Activated CD4-positive, alpha-beta T cell treated with anti-CD3 and anti-CD28 coated beads for 36 hours (primary cell): ENCODE measurements at regions not wholly inside any gene's neighbourhood (a gene's known extent, or its start where the extent isn't known, plus 50 kb on each side); places are given as distances from the start of the nearest gene placed in this dataset.

ENCODE experiments used
- ATAC-seq: fragments of 200-7000 bp; cut with Tn5 transposase; one replicate; pipeline ENCODE4 v1.10.0; 2021; ENCODE audit warnings: mild to moderate bottlenecking, moderate library complexity
- CTCF ChIA-PET: fragments of 350-600 bp; sonication (Branson Sonifier 250); formaldehyde crosslinking; loops from one replicate; lab custom pipeline; 2021; ENCODE audit warnings: antibody characterized with exemption; lab: Charles Lee
- POLR2A ChIA-PET: fragments of 350-600 bp; sonication (Branson Sonifier 250); formaldehyde crosslinking; loops from one replicate; lab custom pipeline; 2021; ENCODE audit warnings: antibody characterized with exemption, inconsistent platforms; lab: Charles Lee
- DNase-seq: peaks from one replicate; pipeline ENCODE4 v3.0.0-alpha.2; 2020
- H3K27ac Mint-ChIP-seq: one replicate; pipeline ENCODE4 v1.8.0; 2021; ENCODE audit warnings: mixed read lengths
- H3K27me3 Mint-ChIP-seq: one replicate; pipeline ENCODE4 v1.8.0; 2021; ENCODE audit warnings: mixed read lengths
- H3K36me3 Mint-ChIP-seq: one replicate; pipeline ENCODE4 v1.8.0; 2021; ENCODE audit warnings: low read depth, mixed read lengths
- H3K4me1 Mint-ChIP-seq: one replicate; pipeline ENCODE4 v1.8.0; 2021; ENCODE audit warnings: mixed read lengths
- H3K4me3 Mint-ChIP-seq: one replicate; pipeline ENCODE4 v1.8.0; 2021; ENCODE audit warnings: mild to moderate bottlenecking, moderate library complexity, mixed read lengths
- H3K9me3 Mint-ChIP-seq: one replicate; pipeline ENCODE4 v1.8.0; 2021; ENCODE audit warnings: low read depth, mixed read lengths
- intact Hi-C, 2 experiments: fragments of 100-400 bp; cut with DNase I in 1 of 2; cut with micrococcal nuclease in 1 of 2; formaldehyde crosslinking; loops; one replicate each; pipeline versions ENCODE4 v1.14.2 to v1.15.1; 2022 to 2024; cut with DNase I, micrococcal nuclease

DNA sequence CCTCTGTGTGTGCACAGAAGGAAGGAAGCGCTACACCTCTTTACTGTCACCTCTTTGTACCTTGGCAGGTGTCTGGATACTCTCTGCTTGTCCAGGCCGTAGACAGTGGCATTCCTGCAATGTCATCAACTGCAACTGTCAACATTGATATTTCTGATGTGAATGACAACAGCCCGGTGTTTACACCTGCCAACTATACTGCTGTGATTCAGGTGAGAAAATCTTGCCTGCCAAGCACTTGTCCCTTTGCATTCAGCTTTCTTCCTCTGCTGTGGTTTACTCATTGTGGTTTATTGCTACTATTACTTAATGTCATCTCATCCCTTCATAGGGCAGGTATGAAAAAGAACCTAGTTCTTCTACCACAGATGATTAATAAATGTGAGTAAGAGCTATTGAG, 131.9 kb upstream of the MTNR1B start:
- DNase-seq (no peak), ATAC-seq (no peak)
- peaks cover 3% of the 10 kb centered on the region for H3K27me3 Mint-ChIP-seq
- H3K4me1 Mint-ChIP-seq = no peaks in the 10 kb centered on the region
- no peak overlapping the region for H3K27ac Mint-ChIP-seq
- CTCF ChIA-PET = no interaction called here
- intact Hi-C loops = no loop called here
- H3K9me3 Mint-ChIP-seq = no peaks in the 10 kb centered on the region
- POLR2A ChIA-PET = no interaction called here
- no peaks in the 10 kb centered on the region for H3K36me3 Mint-ChIP-seq
- no peak overlapping the region for H3K4me3 Mint-ChIP-seq

GRCh38 chr11:92838759-92839310, 130.6 kb upstream of the MTNR1B start:
- no peaks in the 10 kb centered on the region for H3K4me1 Mint-ChIP-seq
- H3K27ac Mint-ChIP-seq = no peak overlapping the region
- ChIA-PET POLR2A (no interaction called here), CTCF (no interaction called here)
- no peaks in the 10 kb centered on the region for H3K27me3 Mint-ChIP-seq
- no peaks in the 10 kb centered on the region for H3K9me3 Mint-ChIP-seq
- H3K36me3 Mint-ChIP-seq = no peaks in the 10 kb centered on the region
- intact Hi-C loops = no loop called here
- ATAC-seq (no peak), DNase-seq (no peak)
- no peak overlapping the region for H3K4me3 Mint-ChIP-seq

GRCh38 chr11:92839450-92839849, 130.0 kb upstream of the MTNR1B start:
- ChIA-PET CTCF (interaction anchor here (0.6 kb wide), 1 partner anchor 20 kb away, joined by 3 read pairs; no protein-coding TSS in a partner anchor), POLR2A (no interaction called here)
- Mint-ChIP-seq H3K27ac (no peak overlapping the region), H3K9me3 (no peaks in the 10 kb centered on the region), H3K4me3 (no peak overlapping the region), H3K27me3 (no peaks in the 10 kb centered on the region), H3K4me1 (no peaks in the 10 kb centered on the region), H3K36me3 (no peaks in the 10 kb centered on the region)
- ATAC-seq (no peak), DNase-seq (no peak)
- intact Hi-C loops = no loop called here

- H3K4me1 Mint-ChIP-seq = no peaks in the 10 kb centered on the region
- DNase-seq (no peak), ATAC-seq (no peak)
- POLR2A ChIA-PET = no interaction called here
- H3K36me3 Mint-ChIP-seq = no peaks in the 10 kb centered on the region
- H3K9me3 Mint-ChIP-seq = no peaks in the 10 kb centered on the region
- intact Hi-C loops = no loop called here
- no peak overlapping the region for H3K4me3 Mint-ChIP-seq
- no peaks in the 10 kb centered on the region for H3K27me3 Mint-ChIP-seq
- CTCF ChIA-PET = no interaction called here
- H3K27ac Mint-ChIP-seq = no peak overlapping the region
Observed at GRCh38 chr11:92841719-92842118, 127.7 kb upstream of the MTNR1B start.

DNA sequence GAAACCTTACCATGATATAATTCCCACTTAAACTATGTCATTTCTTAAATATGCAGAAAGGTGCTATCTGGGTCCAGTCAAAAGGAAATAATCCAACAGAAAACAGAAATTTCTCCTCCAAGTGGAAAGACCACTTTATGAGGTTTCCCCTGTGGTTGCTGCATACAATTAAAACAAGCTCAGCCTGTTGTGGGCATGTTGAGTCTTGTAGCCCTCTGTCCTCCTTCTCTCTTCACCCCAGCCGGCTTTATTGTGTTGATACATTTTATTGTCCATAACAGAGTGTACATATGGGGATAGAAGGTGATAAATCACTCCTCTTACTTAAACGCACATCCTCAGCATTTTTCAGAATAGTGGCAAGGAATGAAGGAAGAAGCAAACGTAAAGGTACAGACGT, 126.0 kb upstream of the MTNR1B start:
- Mint-ChIP-seq H3K36me3 (no peaks in the 10 kb centered on the region), H3K27ac (no peak overlapping the region), H3K4me3 (no peak overlapping the region), H3K9me3 (no peaks in the 10 kb centered on the region), H3K4me1 (no peaks in the 10 kb centered on the region), H3K27me3 (no peaks in the 10 kb centered on the region)
- DNase-seq (no peak), ATAC-seq (no peak)
- intact Hi-C loops = no loop called here
- ChIA-PET POLR2A (no interaction called here), CTCF (no interaction called here)

- intact Hi-C loops = no loop called here
- Mint-ChIP-seq H3K27me3 (no peaks in the 10 kb centered on the region), H3K4me1 (no peaks in the 10 kb centered on the region), H3K36me3 (no peaks in the 10 kb centered on the region), H3K9me3 (no peaks in the 10 kb centered on the region), H3K27ac (no peak overlapping the region), H3K4me3 (no peak overlapping the region)
- DNase-seq = no peak
- CTCF ChIA-PET = no interaction called here
- no peak for ATAC-seq
- POLR2A ChIA-PET = no interaction called here
Observed at GRCh38 chr11:92844197-92844596, 125.3 kb upstream of the MTNR1B start.

- Mint-ChIP-seq H3K4me3 (no peak overlapping the region), H3K9me3 (no peaks in the 10 kb centered on the region), H3K27ac (no peak overlapping the region), H3K27me3 (no peaks in the 10 kb centered on the region), H3K36me3 (no peaks in the 10 kb centered on the region), H3K4me1 (no peaks in the 10 kb centered on the region)
- ATAC-seq (no peak), DNase-seq (no peak)
- intact Hi-C loops = no loop called here
- CTCF ChIA-PET = no interaction called here
- POLR2A ChIA-PET = no interaction called here
Observed at GRCh38 chr11:92845390-92845789, 124.1 kb upstream of the MTNR1B start.

GRCh38 chr11:92845805-92846204, 123.6 kb upstream of the MTNR1B start:
- Mint-ChIP-seq H3K9me3 (no peaks in the 10 kb centered on the region), H3K4me3 (no peak overlapping the region), H3K4me1 (no peaks in the 10 kb centered on the region), H3K27ac (no peak overlapping the region), H3K27me3 (no peaks in the 10 kb centered on the region), H3K36me3 (no peaks in the 10 kb centered on the region)
- CTCF ChIA-PET = no interaction called here
- ATAC-seq (no peak), DNase-seq (no peak)
- POLR2A ChIA-PET = no interaction called here
- intact Hi-C loops = no loop called here

DNA sequence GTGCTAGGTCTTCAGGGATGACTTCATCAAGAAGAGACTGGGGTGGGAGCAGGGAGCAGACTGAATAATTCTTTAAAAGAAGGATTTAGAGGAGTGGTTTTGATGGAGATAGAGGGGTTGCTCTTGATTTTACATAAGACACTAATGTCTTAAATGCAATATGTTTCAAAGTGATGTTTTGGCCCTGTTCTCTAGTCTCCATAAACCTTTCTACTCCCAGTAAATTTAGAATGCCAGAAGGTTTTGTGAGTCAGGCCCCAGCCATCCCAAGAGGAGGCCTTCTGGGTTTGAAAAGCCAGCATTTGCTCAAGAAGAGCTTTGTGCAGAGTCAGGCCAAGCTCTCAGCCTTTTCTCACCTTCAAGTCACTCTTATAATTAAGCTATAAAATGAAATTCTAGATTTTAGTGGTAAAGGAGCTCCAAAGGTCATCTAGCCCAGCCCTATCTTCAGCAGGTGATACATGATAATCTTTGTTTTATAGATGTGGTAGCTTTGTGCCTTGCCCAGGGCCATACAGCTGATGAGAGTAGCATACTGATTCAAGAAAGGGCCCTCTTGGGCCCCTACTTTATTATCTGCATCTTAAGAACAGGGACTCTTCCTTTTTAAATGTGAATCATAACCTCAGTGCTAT, 122.8 kb upstream of the MTNR1B start:
- no peaks in the 10 kb centered on the region for H3K36me3 Mint-ChIP-seq
- no peaks in the 10 kb centered on the region for H3K4me1 Mint-ChIP-seq
- no peak for DNase-seq
- intact Hi-C loops = no loop called here
- no peak for ATAC-seq
- no peak overlapping the region for H3K4me3 Mint-ChIP-seq
- H3K9me3 Mint-ChIP-seq = no peaks in the 10 kb centered on the region
- ChIA-PET POLR2A (interaction anchor here (0.5 kb wide), 1 partner anchor 20 kb away, joined by 4 read pairs; no protein-coding TSS in a partner anchor), CTCF (no interaction called here)
- no peak overlapping the region for H3K27ac Mint-ChIP-seq
- H3K27me3 Mint-ChIP-seq = no peaks in the 10 kb centered on the region

DNA sequence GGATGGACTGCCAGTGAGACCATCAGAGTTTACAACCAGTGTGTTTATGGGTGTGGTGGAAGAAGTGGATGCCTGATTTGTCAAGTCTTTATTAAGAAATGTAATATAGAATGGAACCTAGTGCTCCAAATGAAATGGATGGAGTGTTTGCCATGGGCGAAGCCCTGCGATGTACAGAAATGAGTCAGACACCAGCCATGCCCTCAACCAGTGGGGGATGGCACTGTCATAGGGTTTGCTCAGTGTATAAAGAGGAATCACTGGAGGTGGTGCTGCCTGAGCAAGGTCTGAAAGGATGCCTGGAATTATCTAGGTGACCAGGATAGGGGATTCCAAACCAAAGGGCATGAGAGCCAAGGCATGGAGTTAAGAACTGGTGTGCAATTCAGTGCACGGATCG, 120.9 kb upstream of the MTNR1B start:
- Mint-ChIP-seq H3K27ac (no peak overlapping the region), H3K4me1 (no peaks in the 10 kb centered on the region), H3K36me3 (no peaks in the 10 kb centered on the region), H3K27me3 (no peaks in the 10 kb centered on the region), H3K9me3 (no peaks in the 10 kb centered on the region), H3K4me3 (no peak overlapping the region)
- ChIA-PET POLR2A (no interaction called here), CTCF (no interaction called here)
- no peak for ATAC-seq
- DNase-seq = no peak
- intact Hi-C loops = no loop called here

DNA sequence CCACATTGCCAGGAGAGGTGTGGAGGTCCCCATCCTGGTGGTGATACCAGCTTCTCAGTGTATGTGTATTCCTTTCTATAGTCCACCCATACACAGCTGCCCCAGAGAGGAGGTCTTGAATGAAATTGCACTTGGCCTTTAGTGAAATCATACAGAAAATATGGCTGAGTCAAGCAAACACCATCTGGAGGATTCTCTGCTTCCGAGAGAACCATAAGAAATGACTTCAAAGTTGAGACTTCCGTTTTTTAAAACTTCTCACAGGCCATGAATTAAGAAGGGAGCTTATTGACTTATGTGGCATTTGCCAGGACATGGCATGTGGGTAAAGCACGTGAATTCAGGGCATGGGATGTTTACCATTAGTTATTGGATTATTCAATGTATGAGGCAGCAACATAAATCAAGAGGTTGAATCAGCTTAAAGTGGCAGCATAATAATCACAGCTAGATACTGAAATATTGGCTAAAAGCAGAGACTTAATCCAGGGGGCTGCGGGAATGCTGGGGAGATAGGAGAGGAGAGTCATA, 119.1 kb upstream of the MTNR1B start:
- H3K27me3 Mint-ChIP-seq = peaks cover under 1% of the 10 kb centered on the region
- no peaks in the 10 kb centered on the region for H3K4me1 Mint-ChIP-seq
- H3K4me3 Mint-ChIP-seq = no peak overlapping the region
- ChIA-PET POLR2A (no interaction called here), CTCF (interaction anchor here (0.5 kb wide), 1 partner anchor 440 kb away, joined by 3 read pairs; no protein-coding TSS in a partner anchor)
- ATAC-seq (no peak), DNase-seq (no peak)
- no peaks in the 10 kb centered on the region for H3K36me3 Mint-ChIP-seq
- H3K9me3 Mint-ChIP-seq = no peaks in the 10 kb centered on the region
- H3K27ac Mint-ChIP-seq = no peak overlapping the region
- intact Hi-C loops = no loop called here

- H3K9me3 Mint-ChIP-seq = no peaks in the 10 kb centered on the region
- ATAC-seq = no peak
- POLR2A ChIA-PET = no interaction called here
- no peaks in the 10 kb centered on the region for H3K36me3 Mint-ChIP-seq
- CTCF ChIA-PET = no interaction called here
- DNase-seq = no peak
- no peak overlapping the region for H3K27ac Mint-ChIP-seq
- intact Hi-C loops = no loop called here
- no peak overlapping the region for H3K4me3 Mint-ChIP-seq
- no peaks in the 10 kb centered on the region for H3K4me1 Mint-ChIP-seq
- H3K27me3 Mint-ChIP-seq = peaks cover 2% of the 10 kb centered on the region
Observed at GRCh38 chr11:92852229-92852628, 117.2 kb upstream of the MTNR1B start.
